Mesendoderm (in vitro differentiated cells): ENCODE measurements at regions not wholly inside any gene's neighbourhood (a gene's known extent, or its start where the extent isn't known, plus 50 kb on each side); places are given as distances from the start of the nearest gene placed in this dataset.

Experiments used
- DNase-seq: peaks from one replicate; pipeline ENCODE4 v3.0.0; 2013
- H2AK5ac ChIP-seq: 2 replicates; pipeline ENCODE4 v1.6.1; 2013; ENCODE audit warnings: low read length, inconsistent platforms
- H2BK120ac ChIP-seq: 2 replicates; pipeline ENCODE4 v1.6.1; 2013; ENCODE audit warnings: low read depth, mild to moderate bottlenecking, low read length, moderate library complexity, mixed read lengths
- H2BK15ac ChIP-seq: replicated peaks from 2 replicates; pipeline ENCODE4 v1.6.1; 2013; ENCODE audit warnings: low read depth, mild to moderate bottlenecking, moderate library complexity
- H2BK5ac ChIP-seq: 2 replicates; pipeline ENCODE4 v1.6.1; 2013; ENCODE audit warnings: low read length, inconsistent platforms
- H3K18ac ChIP-seq: 2 replicates; pipeline ENCODE4 v1.6.1; 2013; ENCODE audit warnings: mild to moderate bottlenecking, low read length, mixed read lengths
- H3K23ac ChIP-seq: one replicate; pipeline ENCODE4 v1.6.1; 2013; ENCODE audit warnings: low read length
- H3K27ac ChIP-seq: 2 replicates; pipeline ENCODE4 v1.5.1; 2013; ENCODE audit warnings: low read depth, mild to moderate bottlenecking, inconsistent platforms, low read length, moderate library complexity
- H3K27me3 ChIP-seq: 2 replicates; pipeline ENCODE4 v1.6.1; 2013; ENCODE audit warnings: low read length, control low read depth, mild to moderate bottlenecking, inconsistent platforms; ENCODE audit not compliant: insufficient read depth, poor library complexity
- H3K36me3 ChIP-seq: 2 replicates; pipeline ENCODE4 v1.6.1; 2013; ENCODE audit warnings: low read length, inconsistent platforms; ENCODE audit not compliant: control insufficient read depth, insufficient read depth
- H3K4ac ChIP-seq: one replicate; pipeline ENCODE4 v1.6.1; 2013; ENCODE audit warnings: low read depth, mild to moderate bottlenecking, low read length, moderate library complexity
- H3K4me1 ChIP-seq: 2 replicates; pipeline ENCODE4 v1.6.1; 2013; ENCODE audit warnings: low read depth, low read length, inconsistent platforms; ENCODE audit not compliant: control insufficient read depth
- H3K4me2 ChIP-seq: 2 replicates; pipeline ENCODE4 v1.6.1; 2013; ENCODE audit warnings: low read length
- H3K4me3 ChIP-seq: 2 replicates; pipeline ENCODE4 v1.5.1; 2013; ENCODE audit warnings: mild to moderate bottlenecking, low read length
- H3K56ac ChIP-seq: one replicate; pipeline ENCODE4 v1.6.1; 2013; ENCODE audit warnings: low read length
- H3K79me1 ChIP-seq: 2 replicates; pipeline ENCODE4 v1.6.1; 2013; ENCODE audit warnings: low read length, inconsistent platforms
- H3K79me2 ChIP-seq: 2 replicates; pipeline ENCODE4 v1.6.1; 2013; ENCODE audit warnings: mild to moderate bottlenecking, low read length; ENCODE audit not compliant: control insufficient read depth, insufficient read depth
- H3K9ac ChIP-seq: 2 replicates; pipeline ENCODE4 v1.6.1; 2013; ENCODE audit warnings: low read length, inconsistent platforms
- H4K5ac ChIP-seq: one replicate; pipeline ENCODE4 v1.6.1; 2013; ENCODE audit warnings: low read length
- H4K8ac ChIP-seq: one replicate; pipeline ENCODE4 v1.6.1; 2013; ENCODE audit warnings: low read depth, mild to moderate bottlenecking, control low read depth, low read length, moderate library complexity
- WGBS: extraction: QIAGEN DNeasy Blood & Tissue Kit; methylation state at CpG from one replicate; pipeline ENCODE4 v1.1.7; 2013; ENCODE audit warnings: low lambda C conversion rate, missing lambda C conversion rate; ENCODE audit not compliant: insufficient coverage; ENCODE audit errors: extremely low coverage; 5-methylcytosine and 5-hydroxymethylcytosine counted together

- H3K79me2 ChIP-seq = no peaks in the 10 kb centered on the region
- peak; percentile 94 for DNase-seq
- no peak overlapping the region for H2BK120ac ChIP-seq
- no peak overlapping the region for H2AK5ac ChIP-seq
- H3K4me1 ChIP-seq = no peaks in the 10 kb centered on the region
- no peak overlapping the region for H3K9ac ChIP-seq
- no peak overlapping the region for H3K56ac ChIP-seq
- H3K4me2 ChIP-seq = no peak overlapping the region
- no peaks in the 10 kb centered on the region for H3K36me3 ChIP-seq
- WGBS = no CpG with 5 or more reads among the region's 19 CpGs
- H3K18ac ChIP-seq = no peak overlapping the region
- no peak overlapping the region for H3K27ac ChIP-seq
- no peaks in the 10 kb centered on the region for H3K27me3 ChIP-seq
- H4K8ac ChIP-seq = no peak overlapping the region
- H3K23ac ChIP-seq = no peak overlapping the region
- no peak overlapping the region for H2BK5ac ChIP-seq
- no peak overlapping the region for H4K5ac ChIP-seq
- no peak overlapping the region for H2BK15ac ChIP-seq
- H3K4ac ChIP-seq = no peak overlapping the region
- H3K79me1 ChIP-seq = no peaks in the 10 kb centered on the region
- H3K4me3 ChIP-seq = no peak overlapping the region
Measured at GRCh38 chr6:26268659-26269402, 96.2 kb upstream of the BTN3A2 start.

- Histone ChIP-seq H4K8ac (no peak overlapping the region), H3K4me1 (no peaks in the 10 kb centered on the region), H3K18ac (peak overlapping the region; percentile 80), H3K79me2 (no peaks in the 10 kb centered on the region), H3K27ac (peak overlapping the region; percentile 62), H2BK120ac (no peak overlapping the region), H2AK5ac (no peak overlapping the region), H3K36me3 (no peaks in the 10 kb centered on the region), H4K5ac (no peak overlapping the region), H2BK15ac (no peak overlapping the region), H2BK5ac (no peak overlapping the region), H3K79me1 (no peaks in the 10 kb centered on the region), H3K27me3 (no peaks in the 10 kb centered on the region), H3K9ac (peak overlapping the region; percentile 99), H3K4me2 (peak overlapping the region; percentile 45), H3K4ac (peak overlapping the region; percentile 93), H3K56ac (peak overlapping the region; percentile 97), H3K4me3 (peak overlapping the region; percentile 92), H3K23ac (no peak overlapping the region)
- no CpG with 5 or more reads among the region's 4 CpGs for WGBS
- DNase-seq = no peak
Measured at GRCh38 chr6:26269531-26270485, 95.2 kb upstream of the BTN3A2 start.

- no peaks in the 10 kb centered on the region for H3K79me2 ChIP-seq
- H3K27me3 ChIP-seq = no peaks in the 10 kb centered on the region
- peak overlapping the region; percentile 93 for H3K4ac ChIP-seq
Measured at GRCh38 chr6:26270486-26270861, 94.5 kb upstream of the BTN3A2 start.

GRCh38 chr6:26270903-26271667, 93.9 kb upstream of the BTN3A2 start:
- H4K8ac ChIP-seq = peak overlapping the region; percentile 77
- no peaks in the 10 kb centered on the region for H3K27me3 ChIP-seq
- H3K9ac ChIP-seq = peak overlapping the region; percentile 100
- H3K4me1 ChIP-seq = no peaks in the 10 kb centered on the region
- H3K23ac ChIP-seq = no peak overlapping the region
- H3K56ac ChIP-seq = peak overlapping the region; percentile 99
- peak overlapping the region; percentile 95 for H2AK5ac ChIP-seq
- peak overlapping the region; percentile 92 for H3K4me3 ChIP-seq
- peak overlapping the region; percentile 93 for H3K4ac ChIP-seq
- H3K27ac ChIP-seq = peak overlapping the region; percentile 79
- DNase-seq = peak; percentile 98
- peak overlapping the region; percentile 86 for H3K18ac ChIP-seq
- no CpG with 5 or more reads among the region's 49 CpGs for WGBS
- H2BK120ac ChIP-seq = peak overlapping the region; percentile 64
- no peaks in the 10 kb centered on the region for H3K79me2 ChIP-seq
- H3K4me2 ChIP-seq = peak overlapping the region; percentile 80
- no peaks in the 10 kb centered on the region for H3K79me1 ChIP-seq
- H3K36me3 ChIP-seq = no peaks in the 10 kb centered on the region
- H4K5ac ChIP-seq = peak overlapping the region; percentile 68
- H2BK15ac ChIP-seq = no peak overlapping the region
- peak overlapping the region; percentile 98 for H2BK5ac ChIP-seq

More at GRCh38 chr6:26270486-26270861, 94.5 kb upstream of the BTN3A2 start:
- no peaks in the 10 kb centered on the region for H3K4me1 ChIP-seq
- no peaks in the 10 kb centered on the region for H3K79me1 ChIP-seq
- H3K56ac ChIP-seq = peak overlapping the region; percentile 97
- no peak overlapping the region for H2BK5ac ChIP-seq
- H3K23ac ChIP-seq = no peak overlapping the region
- H2AK5ac ChIP-seq = no peak overlapping the region
- peak overlapping the region; percentile 80 for H3K18ac ChIP-seq
- peak overlapping the region; percentile 99 for H3K9ac ChIP-seq
- peak overlapping the region; percentile 92 for H3K4me3 ChIP-seq
- peak overlapping the region; percentile 62 for H3K27ac ChIP-seq
- H4K8ac ChIP-seq = peak overlapping the region; percentile 77
- H2BK15ac ChIP-seq = no peak overlapping the region
- no peak for DNase-seq
- peak overlapping the region; percentile 45 for H3K4me2 ChIP-seq
- H3K36me3 ChIP-seq = no peaks in the 10 kb centered on the region
- no peak overlapping the region for H2BK120ac ChIP-seq
- no CpG with 5 or more reads among the region's 10 CpGs for WGBS
- H4K5ac ChIP-seq = no peak overlapping the region

GRCh38 chr6:26271668-26272024, 93.4 kb upstream of the BTN3A2 start:
- Histone ChIP-seq H2BK15ac (no peak overlapping the region), H3K79me1 (no peaks in the 10 kb centered on the region), H4K8ac (no peak overlapping the region), H3K4me1 (no peaks in the 10 kb centered on the region), H3K56ac (peak overlapping the region; percentile 99), H2AK5ac (peak overlapping the region; percentile 95), H3K79me2 (no peaks in the 10 kb centered on the region), H3K23ac (peak overlapping the region; percentile 6), H3K4me2 (peak overlapping the region; percentile 80), H3K18ac (peak overlapping the region; percentile 86), H3K27ac (peak overlapping the region; percentile 79), H3K27me3 (no peaks in the 10 kb centered on the region), H3K4me3 (peak overlapping the region; percentile 90), H3K9ac (peak overlapping the region; percentile 100), H3K36me3 (no peaks in the 10 kb centered on the region), H3K4ac (peak overlapping the region; percentile 44), H4K5ac (peak overlapping the region; percentile 68), H2BK5ac (peak overlapping the region; percentile 98), H2BK120ac (peak overlapping the region; percentile 64)
- no peak for DNase-seq
- no CpG with 5 or more reads among the region's 9 CpGs for WGBS
